ENCODE measurements at regions not wholly inside any gene's neighbourhood (a gene's known extent, or its start where the extent isn't known, plus 50 kb on each side); places are given as distances from the start of the nearest gene placed in this dataset.

DNA sequence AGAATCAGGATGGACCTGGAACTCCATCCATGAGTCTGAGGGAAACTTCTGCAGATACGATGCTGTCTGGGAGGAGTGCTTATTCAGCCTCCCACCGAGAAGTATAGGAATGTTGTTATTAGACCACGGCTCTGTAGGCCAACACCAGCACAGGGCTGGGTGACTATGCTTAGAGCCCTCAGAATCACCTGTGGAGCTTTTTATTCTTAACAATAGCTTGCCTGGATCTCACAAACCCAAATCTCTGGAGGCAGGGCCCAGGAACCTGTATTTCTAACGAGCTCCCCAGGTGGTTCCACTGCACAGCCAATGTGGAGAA is 55.6 kb upstream of the ARID5B start:
- Histone ChIP-seq H3K4me3 (replicated peaks; ENCODE audit: insufficient read depth, low read length) (no peak overlapping the region), H3K27me3 (ENCODE audit: insufficient read depth, poor library complexity, severe bottlenecking) (no peaks in the 10 kb centered on the region), H3K27ac (replicated peaks) (no peak overlapping the region)
- TF ChIP-seq SPI1 (IDR thresholded peaks at IDR 0.05; ENCODE audit: borderline replicate concordance, low read depth): no peak
- TF ChIP-seq, protein P1, sequence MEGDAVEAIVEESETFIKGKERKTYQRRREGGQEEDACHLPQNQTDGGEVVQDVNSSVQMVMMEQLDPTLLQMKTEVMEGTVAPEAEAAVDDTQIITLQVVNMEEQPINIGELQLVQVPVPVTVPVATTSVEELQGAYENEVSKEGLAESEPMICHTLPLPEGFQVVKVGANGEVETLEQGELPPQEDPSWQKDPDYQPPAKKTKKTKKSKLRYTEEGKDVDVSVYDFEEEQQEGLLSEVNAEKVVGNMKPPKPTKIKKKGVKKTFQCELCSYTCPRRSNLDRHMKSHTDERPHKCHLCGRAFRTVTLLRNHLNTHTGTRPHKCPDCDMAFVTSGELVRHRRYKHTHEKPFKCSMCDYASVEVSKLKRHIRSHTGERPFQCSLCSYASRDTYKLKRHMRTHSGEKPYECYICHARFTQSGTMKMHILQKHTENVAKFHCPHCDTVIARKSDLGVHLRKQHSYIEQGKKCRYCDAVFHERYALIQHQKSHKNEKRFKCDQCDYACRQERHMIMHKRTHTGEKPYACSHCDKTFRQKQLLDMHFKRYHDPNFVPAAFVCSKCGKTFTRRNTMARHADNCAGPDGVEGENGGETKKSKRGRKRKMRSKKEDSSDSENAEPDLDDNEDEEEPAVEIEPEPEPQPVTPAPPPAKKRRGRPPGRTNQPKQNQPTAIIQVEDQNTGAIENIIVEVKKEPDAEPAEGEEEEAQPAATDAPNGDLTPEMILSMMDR (IDR thresholded peaks at IDR 0.05; ENCODE audit: insufficient read depth, low read length): no peak
- TF ChIP-seq REST (IDR thresholded peaks at IDR 0.05; ENCODE audit: insufficient replicate concordance, low read depth): no peak
- no peak for TF ChIP-seq POLR2AphosphoS5 (IDR thresholded peaks at IDR 0.05; ENCODE audit: low read depth)
- no peak for DNase-seq (ENCODE audit: low read depth in 1 of 2, low spot score in 1 of 2)

DNA sequence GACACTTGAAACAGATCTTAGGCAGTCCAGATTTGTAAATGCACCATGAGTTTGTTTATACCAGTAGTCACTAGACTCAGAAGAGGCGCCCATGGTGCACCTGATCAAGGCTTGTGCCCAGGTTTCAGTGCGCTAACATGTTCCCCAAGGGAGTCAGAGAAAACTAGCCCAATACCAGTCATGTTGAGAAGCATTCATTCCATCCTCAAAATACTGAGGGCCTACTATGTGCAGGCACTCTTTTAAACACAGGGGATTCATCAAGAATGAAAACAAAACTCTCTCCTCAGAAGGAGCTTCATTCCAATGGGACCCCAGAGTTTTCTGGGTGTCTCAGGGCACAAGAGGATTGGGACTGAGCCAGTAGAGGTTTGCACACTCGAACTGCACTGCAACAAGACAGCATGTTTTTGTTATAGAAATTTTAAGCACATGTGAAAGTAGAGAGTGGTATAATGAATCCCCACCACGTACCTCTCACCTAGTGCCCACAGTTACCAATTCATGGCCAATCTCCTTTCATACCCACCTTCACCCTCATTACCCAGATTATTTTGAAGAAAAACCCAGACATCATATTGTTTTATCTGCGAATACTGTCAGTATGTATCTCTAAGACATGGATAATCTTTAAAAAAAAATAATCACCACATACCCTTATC is 55.0 kb upstream of the ARID5B start:
- H3K4me3 ChIP-seq (replicated peaks; ENCODE audit: insufficient read depth, low read length): no peak overlapping the region
- no peaks in the 10 kb centered on the region for H3K27me3 ChIP-seq (ENCODE audit: insufficient read depth, poor library complexity, severe bottlenecking)
- DNase-seq (ENCODE audit: low read depth in 1 of 2, low spot score in 1 of 2): no peak
- H3K27ac ChIP-seq (replicated peaks): no peak overlapping the region
- TF ChIP-seq, protein P1 (IDR thresholded peaks at IDR 0.05; ENCODE audit: insufficient read depth, low read length): no peak
- TF ChIP-seq POLR2AphosphoS5 (IDR thresholded peaks at IDR 0.05; ENCODE audit: low read depth) (no peak), SPI1 (IDR thresholded peaks at IDR 0.05; ENCODE audit: borderline replicate concordance, low read depth) (no peak), GABPA (IDR thresholded peaks at IDR 0.05; ENCODE audit: low read depth) (no peak), REST (IDR thresholded peaks at IDR 0.05; ENCODE audit: insufficient replicate concordance, low read depth) (no peak)

- H3K27me3 ChIP-seq (ENCODE audit: insufficient read depth, poor library complexity, severe bottlenecking): no peaks in the 10 kb centered on the region
- no peak for TF ChIP-seq SPI1 (IDR thresholded peaks at IDR 0.05; ENCODE audit: borderline replicate concordance, low read depth)
- no peak for TF ChIP-seq GABPA (IDR thresholded peaks at IDR 0.05; ENCODE audit: low read depth)
- TF ChIP-seq, protein P1 (IDR thresholded peaks at IDR 0.05; ENCODE audit: insufficient read depth, low read length): no peak
- no peak for TF ChIP-seq REST (IDR thresholded peaks at IDR 0.05; ENCODE audit: insufficient replicate concordance, low read depth)
- no peak for TF ChIP-seq POLR2AphosphoS5 (IDR thresholded peaks at IDR 0.05; ENCODE audit: low read depth)
- no peak overlapping the region for H3K4me3 ChIP-seq (replicated peaks; ENCODE audit: insufficient read depth, low read length)
- no peak for DNase-seq (ENCODE audit: low read depth in 1 of 2, low spot score in 1 of 2)
- no peak overlapping the region for H3K27ac ChIP-seq (replicated peaks)
Observed at GRCh38 chr10:61847087-61847486, 54.4 kb upstream of the ARID5B start.
